ENCODE measurements at regions not wholly inside any gene's neighbourhood (a gene's known extent, or its start where the extent isn't known, plus 50 kb on each side); places are given as distances from the start of the nearest gene placed in this dataset.

DNA sequence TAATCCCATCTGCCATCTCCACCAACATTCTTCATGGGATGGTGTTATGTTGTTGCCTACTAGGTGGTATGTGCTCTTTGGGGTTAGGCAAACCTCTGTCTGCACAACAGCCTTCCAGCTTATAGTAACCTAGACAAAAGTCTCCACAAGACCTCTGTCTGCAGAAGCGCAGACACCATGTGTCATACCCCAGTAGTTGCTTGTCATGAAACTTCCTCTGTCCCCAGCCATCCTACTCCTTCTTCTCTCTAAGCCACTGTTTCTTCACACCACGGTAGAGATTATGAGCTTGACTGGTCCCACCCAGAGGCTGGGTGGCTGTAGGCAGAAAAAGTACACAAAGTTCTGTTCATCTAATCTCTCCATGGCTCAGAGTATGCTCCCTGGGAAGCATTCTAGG is 100.3 kb downstream of the MAF start:
- no peaks in the 10 kb centered on the region for H3K79me2 ChIP-seq (ENCODE audit: insufficient read depth, low read length)
- H3K9me3 ChIP-seq (ENCODE audit: low read length) = no peaks in the 10 kb centered on the region
- H2AFZ ChIP-seq (ENCODE audit: low read length) = no peak overlapping the region
- no peak overlapping the region for H3K4me3 ChIP-seq (ENCODE audit: low read depth, low read length, poor library complexity, severe bottlenecking)
- no peaks in the 10 kb centered on the region for H3K4me1 ChIP-seq (ENCODE audit: insufficient read depth, low read length, severe bottlenecking)
- no peak overlapping the region for H3K4me2 ChIP-seq (ENCODE audit: low read length)
- H3F3A ChIP-seq (ENCODE audit: insufficient read depth, low read length) = no peaks in the 10 kb centered on the region
- no peak overlapping the region for H3K27ac ChIP-seq (ENCODE audit: low read depth, low read length, poor library complexity, severe bottlenecking)
- H3K9me2 ChIP-seq (ENCODE audit: low read depth, low read length) = no peaks in the 10 kb centered on the region
- TF ChIP-seq, protein P1, sequence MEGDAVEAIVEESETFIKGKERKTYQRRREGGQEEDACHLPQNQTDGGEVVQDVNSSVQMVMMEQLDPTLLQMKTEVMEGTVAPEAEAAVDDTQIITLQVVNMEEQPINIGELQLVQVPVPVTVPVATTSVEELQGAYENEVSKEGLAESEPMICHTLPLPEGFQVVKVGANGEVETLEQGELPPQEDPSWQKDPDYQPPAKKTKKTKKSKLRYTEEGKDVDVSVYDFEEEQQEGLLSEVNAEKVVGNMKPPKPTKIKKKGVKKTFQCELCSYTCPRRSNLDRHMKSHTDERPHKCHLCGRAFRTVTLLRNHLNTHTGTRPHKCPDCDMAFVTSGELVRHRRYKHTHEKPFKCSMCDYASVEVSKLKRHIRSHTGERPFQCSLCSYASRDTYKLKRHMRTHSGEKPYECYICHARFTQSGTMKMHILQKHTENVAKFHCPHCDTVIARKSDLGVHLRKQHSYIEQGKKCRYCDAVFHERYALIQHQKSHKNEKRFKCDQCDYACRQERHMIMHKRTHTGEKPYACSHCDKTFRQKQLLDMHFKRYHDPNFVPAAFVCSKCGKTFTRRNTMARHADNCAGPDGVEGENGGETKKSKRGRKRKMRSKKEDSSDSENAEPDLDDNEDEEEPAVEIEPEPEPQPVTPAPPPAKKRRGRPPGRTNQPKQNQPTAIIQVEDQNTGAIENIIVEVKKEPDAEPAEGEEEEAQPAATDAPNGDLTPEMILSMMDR (IDR thresholded peaks at IDR 0.05; ENCODE audit: low read length) = no peak
- TF ChIP-seq EZH2 (IDR thresholded peaks at IDR 0.05; ENCODE audit: borderline replicate concordance, low read length) = no peak
- H3K36me3 ChIP-seq (ENCODE audit: insufficient read depth, low read length) = no peaks in the 10 kb centered on the region
- no peaks in the 10 kb centered on the region for H3K27me3 ChIP-seq (ENCODE audit: insufficient read depth, low read length)
- no peak overlapping the region for H3K9ac ChIP-seq (ENCODE audit: low read length)
- no peaks in the 10 kb centered on the region for H4K20me1 ChIP-seq (ENCODE audit: insufficient read depth, low read length)

DNA sequence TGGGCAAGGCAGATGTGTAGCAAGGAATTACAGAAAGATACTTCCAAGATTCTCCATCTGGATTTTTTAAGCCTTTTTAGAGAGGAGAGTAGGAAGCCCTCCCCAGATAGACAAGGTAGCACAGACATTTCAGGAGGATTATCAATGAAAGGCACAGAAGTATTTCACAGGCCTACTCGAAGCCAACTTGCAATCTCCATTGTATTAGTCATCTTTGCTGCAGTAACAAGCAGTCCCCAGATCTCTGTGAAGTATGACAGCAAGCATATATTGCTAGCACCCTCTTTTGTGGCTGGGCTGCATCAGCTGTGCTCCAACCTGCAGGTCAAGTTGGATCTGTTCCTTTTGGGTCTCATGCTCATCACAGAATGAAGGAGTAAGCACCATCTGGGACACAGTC is 101.6 kb downstream of the MAF start:
- Histone ChIP-seq H3K4me2 (ENCODE audit: low read length) (no peak overlapping the region), H3K9me2 (ENCODE audit: low read depth, low read length) (no peaks in the 10 kb centered on the region)
- TF ChIP-seq, protein P1 (IDR thresholded peaks at IDR 0.05; ENCODE audit: low read length) = no peak
- no peak for TF ChIP-seq EZH2 (IDR thresholded peaks at IDR 0.05; ENCODE audit: borderline replicate concordance, low read length)

DNA sequence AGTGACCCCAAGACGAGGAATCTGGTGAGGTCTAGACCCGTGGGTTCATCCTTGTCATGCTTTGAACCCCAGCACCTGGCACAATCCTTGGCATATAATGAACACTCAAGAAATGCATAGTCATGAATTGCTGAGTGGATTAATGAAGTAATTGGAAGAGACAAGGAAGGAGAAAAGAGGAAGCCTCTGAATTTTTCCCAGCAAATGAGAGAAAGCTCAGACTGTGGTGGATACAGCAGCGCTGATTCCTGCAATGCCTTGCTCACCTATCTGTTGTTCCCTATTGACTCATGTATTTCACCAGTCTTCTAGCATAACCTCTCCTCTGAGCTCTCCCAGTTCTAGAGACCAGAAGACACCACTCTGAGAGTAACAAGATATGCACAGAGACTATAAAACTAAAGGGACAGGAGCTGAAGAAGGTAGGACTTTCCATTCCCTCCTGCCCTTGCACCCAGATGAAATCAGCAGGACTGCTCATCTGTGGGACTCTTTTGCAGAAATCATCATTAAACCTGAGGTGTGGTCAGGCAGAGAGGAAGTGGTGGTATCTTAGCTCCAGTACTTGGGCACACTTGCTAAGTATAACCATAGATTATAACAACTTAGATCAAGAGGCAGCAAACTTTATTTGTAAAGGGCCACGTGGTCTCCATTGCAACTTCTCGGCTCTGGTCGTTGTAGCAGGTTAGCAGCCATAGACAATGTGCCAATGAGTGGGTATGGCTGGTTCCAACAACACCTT is 102.8 kb downstream of the MAF start:
- H2AFZ ChIP-seq (ENCODE audit: low read length) = no peak overlapping the region
- H3K79me2 ChIP-seq (ENCODE audit: insufficient read depth, low read length) = no peaks in the 10 kb centered on the region
- no peak overlapping the region for H3K9ac ChIP-seq (ENCODE audit: low read length)
- no peaks in the 10 kb centered on the region for H3F3A ChIP-seq (ENCODE audit: insufficient read depth, low read length)
- no peaks in the 10 kb centered on the region for H3K9me3 ChIP-seq (ENCODE audit: low read length)
- no peaks in the 10 kb centered on the region for H3K4me1 ChIP-seq (ENCODE audit: insufficient read depth, low read length, severe bottlenecking)
- no peak overlapping the region for H3K4me3 ChIP-seq (ENCODE audit: low read depth, low read length, poor library complexity, severe bottlenecking)
- H3K27ac ChIP-seq (ENCODE audit: low read depth, low read length, poor library complexity, severe bottlenecking) = no peak overlapping the region
- no peaks in the 10 kb centered on the region for H3K27me3 ChIP-seq (ENCODE audit: insufficient read depth, low read length)
- H3K4me2 ChIP-seq (ENCODE audit: low read length) = no peak overlapping the region
- no peaks in the 10 kb centered on the region for H3K9me2 ChIP-seq (ENCODE audit: low read depth, low read length)
- no peaks in the 10 kb centered on the region for H4K20me1 ChIP-seq (ENCODE audit: insufficient read depth, low read length)
- TF ChIP-seq, protein P1 (IDR thresholded peaks at IDR 0.05; ENCODE audit: low read length) = no peak
- no peak for TF ChIP-seq EZH2 (IDR thresholded peaks at IDR 0.05; ENCODE audit: borderline replicate concordance, low read length)
- no peaks in the 10 kb centered on the region for H3K36me3 ChIP-seq (ENCODE audit: insufficient read depth, low read length)

More for the DNA sequence above, 101.6 kb downstream of the MAF start:
- Histone ChIP-seq H2AFZ (ENCODE audit: low read length) (no peak overlapping the region), H3K9me3 (ENCODE audit: low read length) (no peaks in the 10 kb centered on the region), H3K9ac (ENCODE audit: low read length) (no peak overlapping the region), H3K27ac (ENCODE audit: low read depth, low read length, poor library complexity, severe bottlenecking) (no peak overlapping the region), H3K79me2 (ENCODE audit: insufficient read depth, low read length) (no peaks in the 10 kb centered on the region), H3K4me1 (ENCODE audit: insufficient read depth, low read length, severe bottlenecking) (no peaks in the 10 kb centered on the region), H3F3A (ENCODE audit: insufficient read depth, low read length) (no peaks in the 10 kb centered on the region), H3K27me3 (ENCODE audit: insufficient read depth, low read length) (no peaks in the 10 kb centered on the region), H4K20me1 (ENCODE audit: insufficient read depth, low read length) (no peaks in the 10 kb centered on the region), H3K4me3 (ENCODE audit: low read depth, low read length, poor library complexity, severe bottlenecking) (no peak overlapping the region), H3K36me3 (ENCODE audit: insufficient read depth, low read length) (no peaks in the 10 kb centered on the region)
